Brain microvascular endothelial cell (primary cell): ENCODE measurements at regions not wholly inside any gene's neighbourhood (a gene's known extent, or its start where the extent isn't known, plus 50 kb on each side); places are given as distances from the start of the nearest gene placed in this dataset.

ENCODE experiments used
- DNase-seq: peaks from one replicate; pipeline ENCODE4 v3.0.0-alpha.2; 2020
- H3K27ac ChIP-seq: fragments of 250-450 bp; sonication (Bioruptor Pico); 2 replicates; pipeline ENCODE4 v1.5.1; 2020; ENCODE audit warnings: mild to moderate bottlenecking, moderate library complexity
- H3K27me3 ChIP-seq: fragments of 250-450 bp; sonication (Bioruptor Pico); replicated peaks from 2 replicates; pipeline ENCODE4 v1.5.1; 2020; ENCODE audit warnings: mild to moderate bottlenecking
- H3K36me3 ChIP-seq: fragments of 250-450 bp; sonication (Bioruptor Pico); replicated peaks from 2 replicates; pipeline ENCODE4 v1.5.1; 2020; ENCODE audit warnings: mild to moderate bottlenecking
- H3K4me3 ChIP-seq: 2 replicates; pipeline ENCODE4 v1.5.1; 2011; ENCODE audit warnings: low read depth, mild to moderate bottlenecking, control low read depth, low read length, moderate library complexity
- in situ Hi-C: cut with HindIII; loops from 2 replicates; pipeline ENCODE4 v1.10.0; 2017; ENCODE audit warnings: low sequenced_read_pairs, low pct_ligation_motif_present
- TF ChIP-seq, protein P1 (sequence below): IDR thresholded peaks from 2 replicates; pipeline ENCODE4 v1.5.1; 2011; ENCODE audit warnings: low read depth, mild to moderate bottlenecking, moderate library complexity, low read length, control low read depth, inconsistent platforms; ENCODE audit errors: missing control alignments

DNA sequence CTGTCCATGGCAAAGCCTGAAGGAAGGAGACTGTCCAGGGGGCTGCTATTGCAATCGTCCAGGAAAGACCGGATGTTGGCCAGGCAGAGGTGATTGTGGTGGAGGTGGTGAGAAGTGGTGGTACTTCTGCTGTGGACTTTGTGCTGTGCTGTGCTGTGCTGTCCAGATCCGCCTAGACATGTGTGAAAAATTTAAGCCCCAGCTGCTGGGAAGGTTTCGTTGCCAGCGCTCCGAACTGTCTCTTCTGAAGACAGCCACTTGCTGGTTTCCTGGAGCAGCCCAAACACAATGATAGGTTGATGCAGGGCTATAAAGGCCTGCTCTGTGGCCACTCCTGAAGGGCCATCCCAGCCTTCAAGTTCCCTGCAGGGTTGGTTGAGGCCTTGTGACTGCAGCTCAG is 223.0 kb upstream of the MPDZ start:
- TF ChIP-seq, protein P1, sequence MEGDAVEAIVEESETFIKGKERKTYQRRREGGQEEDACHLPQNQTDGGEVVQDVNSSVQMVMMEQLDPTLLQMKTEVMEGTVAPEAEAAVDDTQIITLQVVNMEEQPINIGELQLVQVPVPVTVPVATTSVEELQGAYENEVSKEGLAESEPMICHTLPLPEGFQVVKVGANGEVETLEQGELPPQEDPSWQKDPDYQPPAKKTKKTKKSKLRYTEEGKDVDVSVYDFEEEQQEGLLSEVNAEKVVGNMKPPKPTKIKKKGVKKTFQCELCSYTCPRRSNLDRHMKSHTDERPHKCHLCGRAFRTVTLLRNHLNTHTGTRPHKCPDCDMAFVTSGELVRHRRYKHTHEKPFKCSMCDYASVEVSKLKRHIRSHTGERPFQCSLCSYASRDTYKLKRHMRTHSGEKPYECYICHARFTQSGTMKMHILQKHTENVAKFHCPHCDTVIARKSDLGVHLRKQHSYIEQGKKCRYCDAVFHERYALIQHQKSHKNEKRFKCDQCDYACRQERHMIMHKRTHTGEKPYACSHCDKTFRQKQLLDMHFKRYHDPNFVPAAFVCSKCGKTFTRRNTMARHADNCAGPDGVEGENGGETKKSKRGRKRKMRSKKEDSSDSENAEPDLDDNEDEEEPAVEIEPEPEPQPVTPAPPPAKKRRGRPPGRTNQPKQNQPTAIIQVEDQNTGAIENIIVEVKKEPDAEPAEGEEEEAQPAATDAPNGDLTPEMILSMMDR: no peak
- Histone ChIP-seq H3K36me3 (no peaks in the 10 kb centered on the region), H3K27ac (no peak overlapping the region), H3K4me3 (no peak overlapping the region), H3K27me3 (no peaks in the 10 kb centered on the region)
- in situ Hi-C loops: no loop called here
- no peak for DNase-seq

GRCh38 chr9:13501018-13501417 is 221.5 kb upstream of the MPDZ start:
- H3K4me3 ChIP-seq: no peak overlapping the region
- H3K36me3 ChIP-seq: no peaks in the 10 kb centered on the region
- H3K27me3 ChIP-seq: no peaks in the 10 kb centered on the region
- no peak overlapping the region for H3K27ac ChIP-seq
- in situ Hi-C loops: no loop called here
- TF ChIP-seq, protein P1: no peak
- DNase-seq: no peak

DNA sequence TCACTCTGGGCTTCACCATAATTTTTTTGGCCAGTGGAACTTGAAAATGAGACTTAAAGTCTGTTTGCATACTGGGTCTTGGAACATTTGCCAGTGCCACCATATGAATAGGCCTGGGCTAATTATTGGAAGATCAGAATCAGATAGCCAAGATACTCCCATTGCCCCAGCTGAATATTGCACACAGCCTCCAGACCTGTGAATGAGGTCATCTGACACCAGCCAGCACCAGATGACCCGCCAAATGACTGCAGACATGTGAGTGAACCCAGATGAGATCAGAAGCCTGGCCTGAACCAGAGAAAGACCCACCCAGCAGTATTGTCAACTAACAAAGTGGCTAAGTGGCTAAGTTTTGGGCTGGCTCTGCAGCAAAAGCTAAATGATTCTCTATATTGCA is 220.5 kb upstream of the MPDZ start:
- Histone ChIP-seq H3K27ac (no peak overlapping the region), H3K36me3 (no peaks in the 10 kb centered on the region), H3K4me3 (no peak overlapping the region), H3K27me3 (no peaks in the 10 kb centered on the region)
- in situ Hi-C loops: no loop called here
- TF ChIP-seq, protein P1: no peak
- no peak for DNase-seq

- DNase-seq: no peak
- H3K4me3 ChIP-seq: no peak overlapping the region
- no peak overlapping the region for H3K27ac ChIP-seq
- H3K27me3 ChIP-seq: no peaks in the 10 kb centered on the region
- H3K36me3 ChIP-seq: no peaks in the 10 kb centered on the region
- in situ Hi-C loops: no loop called here
- TF ChIP-seq, protein P1: no peak
Observed at GRCh38 chr9:13493697-13494096, 214.2 kb upstream of the MPDZ start.

DNA sequence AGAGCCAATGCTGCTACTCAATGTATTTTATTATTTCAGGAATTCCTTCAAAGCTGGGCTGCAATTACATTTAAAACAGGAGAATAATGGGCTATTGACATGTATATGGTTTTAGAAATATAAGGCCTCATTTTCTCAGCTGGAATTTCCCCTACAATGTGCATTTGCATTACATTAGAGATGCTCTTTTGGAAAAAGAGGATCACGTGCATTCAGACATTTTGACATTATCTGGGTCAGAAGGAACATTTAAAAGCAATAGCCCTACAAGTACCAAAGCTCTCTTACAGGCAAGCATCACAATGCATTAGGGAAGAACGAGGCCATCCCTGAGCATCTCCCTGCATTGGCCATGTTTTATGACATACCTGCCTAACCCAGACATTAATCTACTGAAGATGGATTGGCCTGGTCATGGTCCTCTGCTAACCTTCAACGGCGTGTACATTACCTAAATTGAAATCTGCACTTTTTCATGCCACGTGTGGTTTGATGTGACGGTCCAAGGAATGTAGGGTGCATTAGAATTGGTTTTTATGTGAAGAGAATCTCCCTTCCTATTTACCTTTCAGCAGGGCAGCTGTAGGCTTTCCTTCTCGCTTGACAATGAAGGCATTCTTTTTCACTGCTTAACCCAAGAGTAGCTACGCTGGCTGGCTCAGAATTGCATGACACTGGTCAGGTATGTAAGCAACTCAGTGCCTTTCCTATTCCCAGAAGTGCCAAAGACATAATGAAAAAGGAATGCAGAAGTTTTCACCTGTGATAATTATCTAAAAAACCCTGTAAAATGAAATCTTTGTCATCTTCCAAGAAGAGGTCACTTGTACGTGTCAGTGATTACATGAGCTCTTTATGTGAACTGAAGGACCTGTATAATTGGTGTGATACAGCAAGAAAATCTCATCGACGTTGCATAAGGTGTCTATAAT is 212.3 kb upstream of the MPDZ start:
- H3K4me3 ChIP-seq: no peak overlapping the region
- DNase-seq: no peak
- no peaks in the 10 kb centered on the region for H3K27me3 ChIP-seq
- in situ Hi-C loops: no loop called here
- TF ChIP-seq, protein P1: no peak
- H3K36me3 ChIP-seq: no peaks in the 10 kb centered on the region
- no peak overlapping the region for H3K27ac ChIP-seq

DNA sequence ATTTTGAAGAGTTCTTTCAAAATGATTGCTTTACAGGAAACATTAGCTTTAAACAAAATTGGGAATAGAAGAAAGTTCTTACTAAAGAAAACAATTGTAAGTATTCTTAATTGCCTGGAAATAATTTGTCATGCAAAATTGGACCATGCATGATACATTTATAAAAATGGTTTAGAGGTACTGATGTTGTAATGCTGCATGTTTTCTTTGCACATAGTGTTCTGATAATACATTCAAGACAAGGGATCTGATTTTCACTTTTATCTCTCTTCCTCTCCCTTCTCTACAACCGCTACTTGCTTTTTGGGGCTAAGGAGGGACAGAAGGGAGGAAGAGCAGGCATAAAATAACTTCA is 211.6 kb upstream of the MPDZ start:
- Histone ChIP-seq H3K4me3 (no peak overlapping the region), H3K36me3 (no peaks in the 10 kb centered on the region), H3K27ac (no peak overlapping the region), H3K27me3 (no peaks in the 10 kb centered on the region)
- no peak for DNase-seq
- TF ChIP-seq, protein P1: no peak
- in situ Hi-C loops: no loop called here
